Fibroblast of skin of right quadriceps (primary cell): ENCODE measurements at regions not wholly inside any gene's neighbourhood (a gene's known extent, or its start where the extent isn't known, plus 50 kb on each side); places are given as distances from the start of the nearest gene placed in this dataset.

Source experiments
- DNase-seq: peaks from one replicate; pipeline ENCODE4 v3.0.0-alpha.2; 2013

DNA sequence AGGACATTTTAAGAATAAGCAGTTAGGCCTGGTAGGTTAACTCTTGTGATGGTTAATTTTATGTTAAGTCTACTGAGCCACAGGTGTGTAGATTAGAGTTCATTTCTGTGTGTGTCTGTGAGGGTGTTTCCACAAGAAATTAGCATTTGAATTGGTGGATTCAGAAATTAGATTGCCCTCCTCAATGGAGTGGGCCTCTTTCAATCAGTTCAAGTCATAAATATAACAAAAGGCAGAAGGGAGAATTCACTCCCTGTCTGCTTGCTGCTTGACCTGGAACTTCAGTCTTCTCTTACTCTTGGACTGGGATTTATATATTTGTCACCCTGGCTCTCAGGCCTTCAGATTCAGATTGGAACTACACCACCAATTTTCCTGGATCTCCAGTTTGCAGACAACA, 55.3 kb upstream of the POM121L12 start:
- no peak for DNase-seq

DNA sequence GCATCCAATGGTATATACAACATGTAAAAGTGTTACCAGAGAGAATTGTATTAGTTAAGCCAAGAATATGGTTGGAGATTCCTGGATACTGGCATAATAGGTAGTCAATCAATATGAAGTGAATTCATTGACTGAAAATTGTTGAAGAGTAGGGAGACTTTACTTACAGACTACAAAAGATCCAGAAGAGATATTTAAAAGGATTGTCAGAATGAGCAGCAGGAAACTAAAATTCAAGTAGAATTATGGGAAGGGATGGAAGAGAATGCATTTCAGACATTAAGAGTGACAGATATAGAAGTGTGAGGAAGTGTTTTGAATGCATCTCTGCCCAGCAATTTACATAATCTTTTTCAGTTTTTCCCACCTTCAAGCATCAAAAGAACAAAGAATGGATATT, 62.3 kb upstream of the POM121L12 start:
- no peak for DNase-seq

DNA sequence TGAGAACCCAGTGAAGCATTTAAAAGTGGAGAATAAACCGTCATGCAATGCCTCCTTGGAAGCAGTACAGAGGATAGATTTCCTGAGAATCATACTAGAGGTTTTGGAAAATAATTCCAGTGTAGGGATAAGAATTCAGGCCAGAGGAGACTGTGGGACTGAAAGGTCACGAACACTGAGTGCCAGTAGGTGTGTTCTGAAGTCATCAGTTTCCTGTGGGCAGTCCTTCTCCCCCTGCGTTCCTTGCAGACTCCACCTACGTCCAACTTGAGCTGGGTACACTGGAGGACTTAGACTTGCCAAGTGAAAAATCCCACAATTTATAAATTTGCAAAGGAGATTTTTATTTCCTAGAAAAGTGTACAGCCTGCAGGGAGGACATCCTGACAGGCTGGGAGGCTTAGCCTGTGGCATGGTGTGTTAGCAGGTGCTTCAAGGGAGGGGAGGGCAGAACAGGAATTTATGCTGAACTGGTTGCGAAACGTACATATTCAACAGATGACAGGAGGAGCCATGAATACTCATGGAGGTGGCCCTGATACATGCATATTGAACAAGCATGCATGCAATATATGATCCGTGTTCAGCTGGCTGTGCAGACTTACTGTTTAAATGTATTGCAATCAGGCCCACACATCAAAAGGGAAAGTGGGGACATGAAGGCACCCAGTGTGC, 72.9 kb upstream of the POM121L12 start:
- no peak for DNase-seq

DNA sequence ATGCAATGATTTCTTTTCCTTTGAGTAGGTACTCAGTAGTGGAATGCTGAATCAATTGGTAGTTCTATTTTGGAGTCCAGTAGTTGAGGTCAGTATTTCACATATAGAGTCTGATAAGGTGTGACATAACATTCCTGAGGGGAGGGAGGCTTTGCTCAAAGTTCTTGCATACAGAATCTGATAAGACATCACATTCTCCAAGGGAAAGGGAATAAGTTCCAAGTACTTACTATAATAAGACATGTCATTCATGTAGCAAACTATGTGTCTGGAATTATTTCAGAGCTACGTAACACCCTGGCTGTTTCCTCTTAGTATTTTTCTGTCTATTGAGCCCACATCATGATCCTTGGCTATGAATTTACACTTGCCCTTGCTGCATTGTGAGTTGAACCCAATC, 74.3 kb upstream of the POM121L12 start:
- DNase-seq: no peak

DNA sequence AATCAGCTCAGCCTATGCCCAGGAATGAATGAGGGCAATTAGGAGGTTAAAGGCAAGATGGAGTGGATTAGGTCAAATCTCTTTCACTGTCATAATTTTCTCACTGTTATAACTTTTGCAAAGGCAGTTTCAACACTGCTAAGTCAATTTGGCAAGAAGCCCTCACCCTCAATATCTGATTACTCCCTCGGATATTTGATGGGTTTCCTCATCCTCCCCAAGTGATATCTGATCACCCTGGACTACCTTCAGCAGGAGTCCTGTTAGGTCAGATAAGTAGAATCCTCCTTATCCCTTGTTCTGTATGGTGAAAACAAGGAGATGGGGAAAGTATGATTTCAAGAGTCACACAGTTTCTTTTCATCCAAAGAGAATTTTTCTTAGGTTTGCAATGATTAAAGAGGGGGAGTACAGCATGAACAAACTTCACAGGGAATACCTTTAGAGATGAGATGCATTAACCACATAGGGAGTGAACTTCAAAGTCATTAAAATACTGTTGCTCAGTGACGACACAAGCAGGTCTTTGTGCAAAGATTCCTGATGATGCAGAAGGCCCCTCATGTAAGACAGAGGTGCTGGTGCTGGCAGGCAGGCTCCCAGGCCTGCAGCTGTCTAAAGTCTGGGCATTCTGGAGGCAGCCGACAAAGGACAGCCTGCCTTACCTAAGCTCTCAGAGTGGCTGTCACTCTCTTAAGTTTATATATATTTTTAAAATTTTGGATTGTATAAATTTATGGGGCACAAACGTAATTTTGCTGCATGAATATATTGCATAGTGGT, 75.4 kb upstream of the POM121L12 start:
- DNase-seq: no peak

DNA sequence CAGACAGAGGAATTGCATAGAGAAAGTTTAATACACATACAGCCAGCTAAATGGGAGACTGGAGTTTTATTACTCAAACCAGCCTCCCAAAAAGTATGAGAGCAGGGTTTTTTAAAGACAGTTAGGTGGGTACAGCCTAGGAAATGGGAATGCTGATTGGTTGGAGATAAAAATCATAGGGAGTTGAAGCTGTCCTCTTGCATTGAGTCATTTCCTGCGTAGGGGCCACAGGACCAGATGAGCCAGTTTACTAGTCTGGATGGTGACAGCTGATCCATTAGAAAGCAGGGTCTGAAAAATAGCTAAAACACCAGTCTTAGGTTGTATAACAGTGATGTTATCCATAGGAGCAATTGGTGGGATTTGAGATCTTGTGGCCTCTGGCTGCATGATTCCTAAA, 76.1 kb upstream of the POM121L12 start:
- DNase-seq: peak; percentile 58

DNA sequence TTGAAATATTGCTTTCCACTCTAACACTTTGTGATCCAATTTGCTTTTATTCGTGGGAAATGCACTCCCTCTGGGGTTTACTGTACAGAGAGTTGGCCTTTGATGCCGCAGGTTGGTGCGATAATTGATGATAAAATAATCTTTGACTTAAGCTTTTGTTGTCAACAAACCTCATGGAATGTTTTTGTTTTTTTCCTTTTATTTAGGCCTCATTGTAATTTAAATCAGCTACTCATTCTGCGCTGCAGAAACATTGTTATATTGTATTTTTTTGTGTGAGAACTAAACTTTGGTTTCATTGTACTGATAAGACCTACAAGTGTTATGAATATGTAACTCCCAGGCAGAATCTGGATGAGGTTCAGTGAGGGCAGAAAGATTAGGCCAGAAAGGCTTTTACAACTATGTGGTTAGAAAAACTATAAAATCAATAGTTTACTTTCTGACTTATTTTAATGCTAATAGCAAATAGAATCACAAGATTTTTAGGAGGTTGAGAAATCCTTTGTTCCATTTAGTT, 76.8 kb upstream of the POM121L12 start:
- no peak for DNase-seq

DNA sequence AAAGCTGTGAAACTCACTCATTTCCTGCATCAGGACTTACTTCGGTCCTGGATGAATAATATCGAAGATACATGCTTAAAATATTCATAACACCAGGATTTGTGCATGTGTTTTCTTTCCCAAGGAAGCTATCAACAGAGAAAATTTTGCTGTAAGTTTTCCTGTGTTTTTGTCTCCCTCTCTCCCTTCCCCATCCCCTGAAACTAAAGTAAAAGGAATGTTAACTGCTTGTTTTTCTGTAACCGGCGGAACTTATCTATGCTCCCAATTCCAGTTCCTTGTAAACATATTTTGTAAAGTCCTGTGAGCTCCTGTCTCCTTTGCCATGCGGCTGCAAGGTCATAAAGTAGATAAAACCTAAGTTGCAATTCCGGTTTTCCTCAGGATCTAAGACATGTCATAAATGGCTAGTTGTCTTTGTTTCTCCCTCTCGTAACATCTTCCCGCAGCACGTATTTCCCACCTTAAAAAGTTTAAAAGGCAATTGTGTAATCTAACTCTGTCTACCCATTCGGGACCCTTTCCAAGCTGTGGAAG, 79.0 kb upstream of the POM121L12 start:
- DNase-seq: peak; percentile 8

DNA sequence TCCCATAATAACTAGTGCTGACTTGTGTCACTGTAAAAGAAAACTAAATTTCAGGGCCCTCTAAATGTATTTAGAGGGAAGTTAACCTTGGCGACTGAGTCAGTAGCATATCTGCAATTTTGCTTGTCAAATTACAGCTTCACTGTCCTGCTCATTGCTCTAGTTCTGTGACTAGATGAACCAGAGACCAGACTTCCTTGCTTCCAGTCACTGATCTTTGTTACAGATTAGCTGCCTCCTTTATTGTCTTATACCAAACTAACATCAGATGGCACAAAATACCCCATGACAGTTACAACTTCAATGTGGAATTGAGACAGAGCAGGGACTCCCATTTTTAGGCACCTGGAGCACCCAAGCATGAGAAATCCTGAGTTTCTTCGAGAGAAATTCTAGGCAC, 79.9 kb upstream of the POM121L12 start:
- DNase-seq: no peak

DNA sequence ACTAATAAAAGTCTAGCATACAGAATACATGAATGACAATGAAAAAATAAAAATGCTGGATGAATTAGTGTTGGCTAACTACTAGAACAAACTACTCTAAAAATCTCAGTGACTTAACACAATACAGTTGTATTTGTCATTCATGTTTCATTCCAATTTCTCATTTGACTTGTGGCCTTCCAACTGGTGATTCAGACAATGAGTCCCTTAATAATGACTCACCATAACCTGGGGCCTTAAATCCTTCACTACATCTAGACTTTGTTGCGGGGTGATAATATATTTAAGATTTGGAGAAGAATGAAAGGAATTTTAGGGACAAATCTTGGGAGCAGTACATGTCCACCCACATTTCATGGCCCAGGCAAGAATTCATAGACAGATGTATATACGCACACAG, 90.5 kb upstream of the POM121L12 start:
- peak; percentile 63 for DNase-seq

DNA sequence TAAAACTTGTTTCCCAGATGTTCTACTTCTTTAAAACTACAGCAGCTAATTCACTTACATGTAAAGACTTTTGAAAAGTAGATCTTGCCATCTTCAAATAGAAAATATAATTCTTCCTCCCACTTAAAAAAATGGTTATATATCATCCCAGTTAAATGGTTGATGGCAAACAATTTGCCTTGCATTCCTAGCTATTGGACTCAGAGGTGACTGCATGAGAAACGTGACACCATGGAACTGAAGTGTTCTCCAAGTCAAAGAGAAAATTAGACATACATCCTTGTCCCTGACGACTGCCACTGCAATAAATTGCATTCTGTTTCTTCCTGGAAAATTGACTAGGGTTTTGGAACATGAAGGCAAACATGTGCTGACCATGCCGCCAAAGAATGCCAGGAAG, 95.0 kb upstream of the POM121L12 start:
- peak; percentile 43 for DNase-seq

DNA sequence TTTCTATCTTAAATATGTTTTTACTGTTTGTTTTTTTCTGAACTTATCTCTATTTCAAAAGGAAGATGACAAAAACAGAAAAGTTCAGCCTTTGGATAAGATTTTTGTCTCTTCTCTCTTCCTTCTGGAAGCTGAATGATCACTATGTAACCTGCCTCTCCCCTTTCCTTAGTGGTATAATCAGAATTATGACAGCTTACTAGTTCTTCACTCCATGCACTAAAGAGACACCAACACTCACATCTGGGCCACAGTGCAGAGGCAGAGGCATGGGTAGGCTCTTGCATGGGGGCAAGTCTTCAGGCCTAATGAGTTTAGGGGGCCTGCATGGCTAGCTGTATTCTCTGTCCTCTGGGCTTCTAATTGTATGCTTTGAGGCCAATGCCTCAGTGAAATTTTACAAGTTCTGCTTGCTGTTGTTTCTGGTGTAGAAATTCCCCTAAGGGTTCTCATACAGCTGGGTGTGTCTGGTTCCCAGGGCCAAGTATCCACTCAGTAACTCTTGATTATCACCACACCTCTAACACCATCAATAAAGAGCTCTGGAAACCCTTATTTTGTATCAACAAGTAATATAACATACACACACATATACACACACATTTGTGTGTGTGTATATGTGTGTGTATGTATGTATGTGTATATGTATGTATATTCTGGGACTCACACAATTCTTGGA, 96.8 kb upstream of the POM121L12 start:
- DNase-seq: no peak

DNA sequence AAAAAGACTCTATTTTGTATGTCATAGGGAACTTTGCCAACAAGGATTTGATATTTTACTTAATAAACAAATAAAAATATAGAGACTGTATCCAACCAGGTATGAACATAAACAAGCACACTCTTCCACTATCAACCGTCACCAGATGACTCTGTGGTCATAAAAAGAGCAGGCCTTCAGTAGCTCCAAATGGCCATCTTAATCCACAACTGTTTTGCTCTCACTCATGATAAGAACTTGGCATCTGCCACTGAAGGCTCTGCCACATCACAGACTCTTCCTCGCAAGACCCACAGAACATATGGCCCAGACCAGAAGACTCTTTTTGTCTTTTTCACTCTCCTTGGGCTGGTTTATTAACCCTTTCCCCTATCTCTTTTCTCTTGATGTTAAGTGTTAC, 98.7 kb upstream of the POM121L12 start:
- no peak for DNase-seq

DNA sequence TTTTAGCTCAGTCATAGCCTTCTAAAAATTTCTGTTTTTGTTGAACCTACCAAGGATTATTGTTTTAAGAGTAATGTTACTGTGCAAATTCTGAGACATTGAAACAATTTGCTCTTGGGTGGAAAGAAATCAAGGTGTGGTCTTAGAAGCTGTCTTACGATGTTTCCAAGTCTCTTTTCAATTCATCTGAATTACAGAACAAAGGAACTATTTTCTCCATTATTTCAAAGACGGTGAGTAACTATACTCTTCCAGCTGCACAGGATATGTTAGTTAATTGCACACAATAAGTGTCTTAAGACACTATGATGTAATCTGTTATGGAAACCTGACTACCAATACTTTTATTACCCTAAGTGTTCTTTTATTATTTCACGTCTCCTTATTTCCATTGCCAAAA, 106.8 kb upstream of the POM121L12 start:
- no peak for DNase-seq

DNA sequence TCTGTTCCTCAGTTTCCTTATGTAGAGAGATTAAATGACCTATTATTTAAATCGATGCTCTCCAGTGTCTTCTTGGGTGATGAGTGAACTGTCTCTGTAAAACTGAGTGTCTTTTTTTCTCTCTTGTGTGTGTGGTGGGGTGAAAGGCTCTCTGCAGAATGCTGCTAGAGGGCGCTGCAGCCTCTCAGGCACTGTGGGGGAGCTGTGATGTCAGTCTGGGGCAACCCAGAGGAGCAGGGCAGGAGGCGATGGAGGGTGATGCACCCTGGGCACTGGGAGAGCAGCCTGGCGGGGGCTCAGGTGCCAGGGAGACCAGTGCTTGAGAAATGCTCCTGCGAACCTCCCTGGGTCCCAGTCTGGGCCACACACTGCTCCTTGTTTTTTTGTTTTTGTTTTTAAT, 110.1 kb upstream of the POM121L12 start:
- DNase-seq: no peak

DNA sequence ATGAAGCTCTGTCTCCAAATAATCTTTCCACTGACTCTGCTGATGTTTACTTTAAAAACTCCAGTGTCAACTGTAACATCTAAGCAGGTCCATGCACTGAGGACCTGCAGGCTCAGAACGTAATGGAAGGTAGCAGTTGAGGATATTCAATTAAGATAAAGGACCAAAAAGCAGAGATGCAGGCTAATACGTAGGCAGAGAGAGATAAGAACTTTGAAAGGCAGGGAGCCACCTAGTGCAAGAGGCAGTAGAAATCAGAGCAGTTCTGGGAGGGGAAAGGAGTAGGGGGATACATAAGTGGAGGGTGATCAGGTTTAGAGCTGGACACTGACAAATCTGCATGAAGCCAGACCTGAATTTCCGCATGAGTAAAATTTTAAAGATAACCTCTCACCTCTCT, 114.5 kb upstream of the POM121L12 start:
- DNase-seq: no peak

DNA sequence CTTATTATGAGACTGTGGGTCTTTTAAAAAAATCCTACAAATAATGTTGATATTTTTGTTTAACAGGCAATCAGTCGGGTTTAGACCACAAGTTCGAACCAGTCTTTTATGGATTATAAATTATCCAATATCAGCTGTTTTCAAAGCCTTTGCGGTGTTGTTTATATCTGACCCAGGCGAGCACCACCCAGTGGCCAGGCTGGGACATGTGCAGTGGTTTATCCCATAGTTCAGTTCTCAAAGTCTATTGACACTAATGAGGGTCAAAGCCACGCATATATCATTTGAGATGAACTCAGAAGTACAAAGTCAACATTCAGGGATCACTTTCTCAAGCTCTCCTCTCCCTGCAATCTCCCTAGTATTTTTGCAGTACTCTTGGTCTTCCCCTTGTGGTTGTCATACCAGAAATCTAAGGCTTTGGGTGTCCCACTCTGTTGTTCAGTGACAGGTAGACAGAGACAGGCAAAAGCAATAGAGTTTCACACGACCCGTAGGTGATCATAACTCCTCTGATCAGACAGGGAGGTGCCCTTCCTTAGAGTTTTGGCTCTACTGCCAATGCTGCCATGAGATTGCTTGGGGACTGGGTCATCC, 117.4 kb upstream of the POM121L12 start:
- no peak for DNase-seq

DNA sequence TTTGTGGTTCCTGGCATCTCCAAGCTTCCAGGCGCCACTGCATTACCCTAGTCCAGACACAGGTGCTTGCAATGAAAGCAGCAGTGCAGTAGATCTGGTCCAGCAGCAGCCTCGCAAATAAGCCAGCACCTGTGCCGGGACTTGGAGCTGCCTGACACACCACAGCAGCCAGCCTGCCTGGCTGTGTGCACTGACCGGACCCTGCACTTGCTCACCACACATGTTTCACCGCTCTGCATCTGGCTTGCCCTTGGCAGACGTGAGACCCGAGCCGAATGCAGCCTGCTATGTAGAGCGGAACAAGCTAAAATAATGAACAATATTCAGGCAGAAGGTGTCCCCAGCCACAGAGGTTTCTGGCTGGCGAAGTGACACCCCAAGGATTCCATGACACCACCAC, 123.6 kb upstream of the POM121L12 start:
- DNase-seq: no peak

DNA sequence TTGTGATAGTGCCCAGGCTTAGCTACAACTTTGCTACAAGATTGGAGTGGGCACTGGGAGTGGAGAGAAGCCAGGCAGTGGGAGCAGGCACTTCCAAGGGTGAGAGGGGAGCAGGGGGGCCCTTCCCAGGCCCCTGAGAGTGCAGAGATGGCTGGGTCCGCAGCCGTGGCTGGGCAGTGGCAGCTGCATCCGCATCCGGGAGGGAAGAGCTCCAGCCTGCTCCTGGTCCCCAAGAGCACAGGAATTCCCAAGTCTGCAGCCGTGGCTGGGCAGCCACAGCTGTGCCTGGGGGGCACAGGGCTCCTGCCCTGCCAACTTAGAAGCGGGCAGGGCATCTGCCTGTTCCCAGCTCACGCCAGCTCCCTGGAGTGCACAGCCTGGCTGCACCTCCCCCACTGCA, 124.1 kb upstream of the POM121L12 start:
- no peak for DNase-seq

DNA sequence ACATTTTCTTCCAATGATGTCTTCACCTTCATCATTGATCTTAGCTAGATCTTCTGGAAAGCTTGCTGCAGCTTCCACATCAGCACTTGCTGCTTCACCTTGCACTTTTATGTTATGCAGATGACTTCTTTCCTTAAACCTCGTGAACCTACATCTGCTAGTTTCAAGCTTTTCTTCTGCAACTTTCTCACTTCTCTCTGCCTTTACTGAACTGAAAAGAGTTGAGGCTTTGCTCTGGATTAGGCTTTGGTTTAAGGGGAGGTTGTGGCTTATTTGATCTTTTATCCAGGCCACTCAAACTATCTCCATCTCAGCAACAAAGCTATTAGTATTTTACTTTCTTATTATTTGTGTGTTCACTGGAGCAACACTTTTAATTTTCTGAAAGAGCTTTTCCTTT, 125.5 kb upstream of the POM121L12 start:
- DNase-seq: no peak

DNA sequence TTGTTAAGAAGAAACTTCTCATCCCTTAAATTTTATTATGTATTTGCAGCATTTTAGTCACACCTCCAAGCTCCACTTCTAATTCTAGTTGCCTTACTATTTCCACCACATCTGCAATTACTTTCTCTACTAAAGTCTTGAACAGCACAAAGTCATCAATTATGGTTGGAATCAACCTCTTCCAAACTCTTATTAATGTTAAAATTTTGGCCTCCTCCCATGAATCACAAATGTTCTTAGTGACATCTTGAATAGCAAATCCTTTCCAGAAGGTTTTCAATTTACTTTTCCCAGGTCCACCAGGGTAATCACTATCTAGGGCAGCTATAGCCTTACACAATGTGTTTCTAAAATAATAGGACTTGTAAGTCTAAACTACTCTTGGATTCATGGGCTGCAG, 126.3 kb upstream of the POM121L12 start:
- no peak for DNase-seq

DNA sequence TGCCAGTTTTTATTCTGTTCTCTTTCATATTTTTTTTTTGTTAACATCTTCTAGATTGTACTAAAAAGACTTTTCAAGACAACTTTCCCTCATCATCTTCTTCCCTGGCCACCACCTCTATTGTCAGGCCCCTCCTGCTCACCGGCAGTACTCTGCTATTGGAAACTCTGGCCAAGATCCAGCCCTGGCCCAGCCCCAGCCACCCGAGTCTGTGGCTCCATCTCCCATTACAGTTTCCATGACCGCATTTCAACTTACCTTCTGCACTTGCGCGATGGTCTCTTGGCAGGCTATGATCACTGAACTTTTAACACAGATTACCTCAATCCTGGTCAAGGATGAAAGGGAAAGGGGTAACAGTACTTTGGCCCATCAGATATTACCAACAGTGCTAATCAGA, 137.7 kb upstream of the POM121L12 start:
- DNase-seq: no peak

DNA sequence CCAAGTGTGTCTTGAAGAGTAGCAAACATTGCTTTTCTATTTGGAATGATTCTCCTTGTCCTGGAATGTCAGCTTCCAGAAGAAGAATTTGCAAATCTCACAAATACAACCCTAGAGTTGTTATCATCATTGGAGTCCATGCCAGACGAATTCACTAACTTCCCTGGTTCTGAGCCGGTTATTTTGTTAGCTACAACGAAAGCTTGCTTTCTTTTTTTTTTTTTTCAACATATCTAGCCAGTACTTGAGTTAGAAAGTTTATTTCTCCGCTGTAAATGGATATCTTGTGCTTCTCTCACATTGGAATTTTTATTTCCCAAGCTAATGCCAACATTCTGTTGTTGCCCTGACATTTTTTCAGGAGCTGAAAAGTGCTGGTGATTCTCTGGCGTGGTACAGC, 138.1 kb upstream of the POM121L12 start:
- DNase-seq: no peak
